Transverse colon (tissue), 4 donors: ENCODE measurements at regions not wholly inside any gene's neighbourhood (a gene's known extent, or its start where the extent isn't known, plus 50 kb on each side); places are given as distances from the start of the nearest gene placed in this dataset.

Source experiments
- DNase-seq: peaks from one replicate; pipeline ENCODE4 v3.0.0-alpha.2; 2019
- H3K27ac ChIP-seq, 4 donors: fragments of 200-600 bp; sonication (generic); 2 replicates each; pipeline ENCODE4 v1.5.1; 2016 to 2018; ENCODE audit warnings: inconsistent platforms in 4 of 4
- H3K27me3 ChIP-seq: fragments of 200-600 bp; sonication (generic); 2 replicates; pipeline ENCODE4 v1.5.1; 2017; ENCODE audit warnings: inconsistent platforms
- H3K36me3 ChIP-seq, 4 donors: fragments of 200-600 bp; sonication (generic); 2 replicates each; pipeline ENCODE4 v1.5.1; 2017 to 2019; ENCODE audit warnings: inconsistent platforms in 4 of 4
- H3K4me1 ChIP-seq, 4 donors: fragments of 200-600 bp; sonication (generic); 2 replicates each; pipeline ENCODE4 v1.5.1; 2017 to 2020; ENCODE audit warnings: inconsistent platforms in 4 of 4
- H3K4me3 ChIP-seq, 4 donors: fragments of 200-600 bp; sonication (generic); 1 replicate in 1 of 4; 2 replicates in 3 of 4; pipeline versions ENCODE4 v1.5.1 to v1.6.1; 2017 to 2019; ENCODE audit warnings: inconsistent platforms in 4 of 4
- H3K9me3 ChIP-seq, 2 donors: fragments of 200-600 bp; sonication (generic); 2 replicates each; pipeline ENCODE4 v1.5.1; 2017 to 2019; ENCODE audit warnings: inconsistent platforms in 2 of 2
- CTCF ChIP-seq, 5 experiments: fragments of 200-600 bp in 3 of 5; fragments of 450-650 bp in 2 of 5; sonication (generic) in 3 of 5; IDR thresholded peaks; 1 replicate in 2 of 5; 2 replicates in 3 of 5; pipeline ENCODE4 v1.5.1; 2016 to 2017; ENCODE audit warnings: antibody characterized with exemption in 5 of 5, inconsistent platforms in 3 of 5, mild to moderate bottlenecking in 2 of 5, moderate library complexity in 1 of 5
- EP300 ChIP-seq: sonication (generic); formaldehyde crosslinking; IDR thresholded peaks from one replicate; pipeline ENCODE4 v1.6.1; 2017; ENCODE audit warnings: antibody characterized with exemption, low read depth
- POLR2A ChIP-seq: fragments of 450-650 bp; IDR thresholded peaks from one replicate; pipeline ENCODE4 v1.6.1; 2016; ENCODE audit warnings: antibody characterized with exemption, mild to moderate bottlenecking, moderate library complexity
- POLR2AphosphoS5 ChIP-seq, 3 donors: sonication (generic); formaldehyde crosslinking; IDR thresholded peaks; one replicate each; pipeline ENCODE4 v1.6.1; 2016; ENCODE audit warnings: antibody characterized with exemption in 3 of 3
- WGBS, 2 donors: methylation state at CpG; one replicate each; pipeline ENCODE4 v1.1.5; 2018; ENCODE audit warnings: low coverage in 1 of 2; 5-methylcytosine and 5-hydroxymethylcytosine counted together
- in situ Hi-C, 4 donors: fragments of 200-750 bp; cut with MboI; loops; one replicate each; pipeline versions ENCODE4 v1.15.0 to v1.15.1; 2017; ENCODE audit warnings: low sequenced_read_pairs in 3 of 4, low pct_ligation_motif_present in 1 of 4, low pct_unique_long_range_greater_than_20kb in 1 of 4
- intact Hi-C: fragments of 100-400 bp; cut with DNase I; formaldehyde crosslinking; loops from one replicate; pipeline ENCODE4 v1.15.1; 2023; ENCODE audit warnings: low total_unique reads

GRCh38 chr3:43794776-43795175 lies 104.0 kb downstream of the ABHD5 start:
- WGBS, 2 donors: 75% methylated on average over 1 of the region's 1 CpG; no CpG with 5 or more reads in 1 of the 2 donors
- intact Hi-C loops (no loop called here), in situ Hi-C loops (no loop called here)
- Histone ChIP-seq H3K36me3 (no peaks in the 10 kb centered on the region), H3K9me3 (no peaks in the 10 kb centered on the region), H3K27me3 (no peaks in the 10 kb centered on the region), H3K4me1 (no peaks in the 10 kb centered on the region), H3K27ac (no peak overlapping the region), H3K4me3 (no peak overlapping the region)
- DNase-seq: no peak
- TF ChIP-seq CTCF (IDR thresholded peaks at IDR 0.05): no peak
- no peak for TF ChIP-seq EP300
- no peak for TF ChIP-seq POLR2AphosphoS5 (IDR thresholded peaks at IDR 0.05)
- no peak for TF ChIP-seq POLR2A

GRCh38 chr3:43795491-43795890 lies 104.8 kb downstream of the ABHD5 start:
- Histone ChIP-seq H3K27me3 (no peaks in the 10 kb centered on the region), H3K36me3 (no peaks in the 10 kb centered on the region), H3K4me3 (no peak overlapping the region), H3K27ac (no peak overlapping the region), H3K9me3 (no peaks in the 10 kb centered on the region), H3K4me1 (no peaks in the 10 kb centered on the region)
- in situ Hi-C loops (no loop called here), intact Hi-C loops (no loop called here)
- TF ChIP-seq POLR2A: no peak
- TF ChIP-seq POLR2AphosphoS5 (IDR thresholded peaks at IDR 0.05): no peak
- TF ChIP-seq CTCF (IDR thresholded peaks at IDR 0.05): no peak
- TF ChIP-seq EP300: no peak
- no peak for DNase-seq
- 61% methylated on average over 3 of the region's 3 CpGs; no CpG with 5 or more reads in 1 of the 2 donors for WGBS, 2 donors

- no peaks in the 10 kb centered on the region for H3K4me1 ChIP-seq
- H3K4me3 ChIP-seq: no peak overlapping the region
- in situ Hi-C loops: no loop called here
- H3K27ac ChIP-seq: no peak overlapping the region
- DNase-seq: no peak
- WGBS, 2 donors: 84 to 100% methylated on average over 4 to 7 of the region's 7 CpGs
- no peak for TF ChIP-seq EP300
- no peak for TF ChIP-seq CTCF (IDR thresholded peaks at IDR 0.05)
- no peak for TF ChIP-seq POLR2A
- no peak for TF ChIP-seq POLR2AphosphoS5 (IDR thresholded peaks at IDR 0.05)
- H3K27me3 ChIP-seq: no peaks in the 10 kb centered on the region
- H3K36me3 ChIP-seq: no peaks in the 10 kb centered on the region
- no peaks in the 10 kb centered on the region for H3K9me3 ChIP-seq
- intact Hi-C loops: no loop called here
Measured at GRCh38 chr3:43796041-43796596, 105.4 kb downstream of the ABHD5 start.

GRCh38 chr3:43797794-43798193 lies 107.1 kb downstream of the ABHD5 start:
- no peaks in the 10 kb centered on the region for H3K36me3 ChIP-seq
- no peaks in the 10 kb centered on the region for H3K27me3 ChIP-seq
- no peak for DNase-seq
- no peak overlapping the region for H3K4me3 ChIP-seq
- no peaks in the 10 kb centered on the region for H3K4me1 ChIP-seq
- WGBS, 2 donors: 91% methylated on average over 5 of the region's 5 CpGs; no CpG with 5 or more reads in 1 of the 2 donors
- in situ Hi-C loops (no loop called here), intact Hi-C loops (no loop called here)
- TF ChIP-seq CTCF (IDR thresholded peaks at IDR 0.05) (no peak), POLR2A (no peak), POLR2AphosphoS5 (IDR thresholded peaks at IDR 0.05) (no peak), EP300 (no peak)
- no peaks in the 10 kb centered on the region for H3K9me3 ChIP-seq
- H3K27ac ChIP-seq: no peak overlapping the region
